SH-SY5Y (cell line): ENCODE measurements at regions not wholly inside any gene's neighbourhood (a gene's known extent, or its start where the extent isn't known, plus 50 kb on each side); places are given as distances from the start of the nearest gene placed in this dataset.

Experiments used
- GATA2 ChIP-seq: IDR thresholded peaks from 2 replicates; pipeline ENCODE4 v1.6.1; 2011; ENCODE audit warnings: mild to moderate bottlenecking, low read depth, low read length
- GATA3 ChIP-seq: IDR thresholded peaks from 2 replicates; pipeline ENCODE4 v1.6.1; 2011; ENCODE audit warnings: low read depth, mild to moderate bottlenecking, low read length, moderate library complexity

GRCh38 chr4:42778349-42778748 is 114.2 kb upstream of the GRXCR1 start:
- TF ChIP-seq GATA3 (no peak), GATA2 (no peak)

- TF ChIP-seq GATA2 (no peak), GATA3 (no peak)
Measured at GRCh38 chr4:42768125-42768748, 111.3 kb upstream of the ATP8A1 start.

GRCh38 chr4:42767669-42768068 is 110.8 kb upstream of the ATP8A1 start:
- no peak for TF ChIP-seq GATA2
- no peak for TF ChIP-seq GATA3

DNA sequence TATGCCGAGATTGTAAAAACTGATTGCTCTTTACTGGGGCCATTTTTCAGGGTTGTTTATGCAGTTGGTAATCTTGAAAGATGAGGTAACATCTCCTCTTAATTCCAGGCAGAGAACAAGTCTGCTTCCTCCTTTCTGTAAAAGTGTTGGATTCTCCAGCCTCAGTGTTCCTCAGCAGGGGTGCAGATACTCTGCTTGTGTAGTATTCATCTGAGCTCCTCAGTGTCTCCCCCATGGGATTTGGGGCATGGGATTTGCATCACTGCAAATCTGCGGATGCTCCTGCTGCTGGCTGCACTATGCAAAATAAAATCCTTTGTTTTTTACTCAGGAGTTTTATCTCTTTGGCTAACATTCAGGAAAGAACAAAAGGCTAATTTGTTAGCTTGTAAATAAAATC is 104.9 kb upstream of the ATP8A1 start:
- TF ChIP-seq GATA3 (no peak), GATA2 (no peak)

DNA sequence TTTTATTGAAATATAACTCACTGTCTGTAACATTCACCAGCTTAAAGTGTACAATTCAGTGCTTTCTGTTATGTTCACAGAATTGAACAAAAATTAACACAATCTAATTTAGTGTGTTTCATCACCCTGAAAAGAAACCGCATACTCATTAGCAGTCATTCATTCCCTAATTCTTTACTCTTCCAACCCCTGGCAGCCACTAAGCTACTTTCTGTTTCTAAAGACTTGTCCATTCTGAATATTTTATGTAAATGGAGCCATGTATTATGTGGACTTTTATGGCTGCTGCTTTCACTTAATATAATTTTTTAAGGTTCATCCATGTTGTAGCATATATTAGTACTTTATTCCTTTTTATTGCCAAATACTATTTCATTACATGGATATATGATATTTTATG is 94.7 kb upstream of the ATP8A1 start:
- TF ChIP-seq GATA3 (no peak), GATA2 (no peak)

DNA sequence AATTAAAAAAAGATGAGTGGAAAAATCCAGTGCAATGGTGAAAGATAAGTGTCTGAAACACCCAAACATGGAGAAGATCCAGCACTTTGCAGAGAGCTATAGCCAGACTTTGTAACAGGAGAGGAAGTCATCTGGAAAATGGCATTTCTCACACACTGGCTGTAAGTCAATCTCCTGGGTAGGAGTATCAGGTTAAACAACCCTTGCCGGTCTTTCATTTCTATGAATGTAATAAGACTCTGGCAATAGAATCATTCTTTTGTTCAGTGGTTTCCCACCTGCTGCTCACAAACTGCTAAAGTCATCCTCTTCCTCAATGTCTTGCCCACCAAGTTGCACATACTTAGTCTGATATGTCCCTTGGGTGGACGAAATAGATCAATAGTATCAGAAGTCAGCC is 94.0 kb upstream of the ATP8A1 start:
- TF ChIP-seq GATA2 = no peak
- TF ChIP-seq GATA3 = no peak

DNA sequence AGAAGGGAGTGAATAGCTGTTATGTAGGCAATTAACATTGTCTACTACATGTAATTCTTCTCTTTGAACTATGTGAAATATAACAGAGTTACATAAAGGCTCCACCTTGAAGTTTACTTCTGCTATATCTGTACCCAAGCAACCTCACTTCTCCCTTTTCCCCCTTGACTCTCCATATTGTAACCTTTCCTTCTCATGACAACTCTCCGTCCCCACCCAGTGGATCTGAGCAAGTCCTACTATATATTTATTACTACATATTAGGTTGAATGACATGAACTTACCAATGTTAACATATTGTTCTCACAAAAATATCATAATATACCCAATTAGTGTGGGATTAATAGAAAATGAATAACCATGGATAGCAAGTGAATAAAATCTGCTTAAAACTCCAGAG is 93.2 kb upstream of the ATP8A1 start:
- TF ChIP-seq GATA2 = no peak

- TF ChIP-seq GATA3 = no peak
- TF ChIP-seq GATA2 = no peak
Measured at GRCh38 chr4:42747971-42748370, 91.1 kb upstream of the ATP8A1 start.

- TF ChIP-seq GATA3 = no peak
- no peak for TF ChIP-seq GATA2
Measured at GRCh38 chr4:42736527-42737195, 79.8 kb upstream of the ATP8A1 start.

DNA sequence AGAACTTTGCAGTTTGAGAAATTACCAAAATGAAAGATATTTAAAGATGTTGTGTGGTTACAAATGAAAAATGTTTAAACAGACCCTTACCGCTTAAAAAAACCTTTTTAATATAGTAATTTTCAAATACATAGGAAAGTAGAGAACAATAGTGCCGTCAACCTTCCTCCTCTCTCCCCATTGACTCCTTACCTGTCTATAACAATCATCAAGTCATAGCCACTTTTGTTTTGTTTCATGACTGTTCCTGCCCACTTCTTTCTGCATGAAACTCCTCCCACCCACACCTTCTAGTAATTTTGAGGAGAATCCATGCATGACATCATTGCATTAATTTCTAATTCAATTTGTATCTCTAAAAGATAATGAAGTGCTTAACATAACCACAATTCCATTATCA is 76.5 kb upstream of the ATP8A1 start:
- TF ChIP-seq GATA3 = no peak
- TF ChIP-seq GATA2 = no peak

GRCh38 chr4:42732776-42733175 is 75.9 kb upstream of the ATP8A1 start:
- no peak for TF ChIP-seq GATA2
- TF ChIP-seq GATA3 = no peak

DNA sequence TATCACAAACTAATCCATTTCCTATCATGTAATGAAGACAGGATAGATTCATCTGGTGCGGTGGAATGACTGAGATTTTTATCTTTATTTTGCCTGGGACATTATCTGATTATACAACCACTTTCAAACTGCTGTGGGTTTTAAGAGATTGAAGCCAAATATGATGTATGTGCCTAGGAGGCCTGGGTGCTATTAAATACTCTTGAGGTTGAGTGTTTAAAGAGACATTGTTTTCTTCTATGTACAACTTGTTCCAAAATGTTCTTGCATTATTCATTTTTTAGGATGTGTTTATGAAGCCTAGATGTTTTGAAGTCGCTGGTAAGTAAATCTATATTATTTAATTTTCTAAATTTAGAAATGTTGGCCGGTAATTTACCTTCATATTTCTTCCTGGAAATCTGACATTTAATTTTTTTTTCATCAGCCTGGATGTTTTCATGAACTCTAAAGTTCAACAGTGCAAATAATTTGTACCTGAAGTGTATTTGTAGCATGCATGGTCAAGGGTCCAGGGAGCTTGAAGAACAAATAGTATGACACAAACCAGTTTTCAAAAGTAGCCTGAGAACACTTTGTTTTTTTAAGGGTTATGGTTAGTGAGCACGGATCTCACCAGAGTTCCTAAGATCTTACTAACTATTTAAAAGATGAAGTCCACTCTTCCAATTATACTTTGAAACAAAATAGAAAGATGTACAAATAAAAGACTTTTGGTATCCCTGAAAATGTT is 72.8 kb upstream of the ATP8A1 start:
- peak; percentile 39; the same call in 1 of the 2 replicates for TF ChIP-seq GATA3
- no peak; the same call in 1 of the 2 replicates for TF ChIP-seq GATA2

- TF ChIP-seq GATA2 (no peak), GATA3 (no peak)
Measured at GRCh38 chr4:42724451-42724850, 67.5 kb upstream of the ATP8A1 start.

DNA sequence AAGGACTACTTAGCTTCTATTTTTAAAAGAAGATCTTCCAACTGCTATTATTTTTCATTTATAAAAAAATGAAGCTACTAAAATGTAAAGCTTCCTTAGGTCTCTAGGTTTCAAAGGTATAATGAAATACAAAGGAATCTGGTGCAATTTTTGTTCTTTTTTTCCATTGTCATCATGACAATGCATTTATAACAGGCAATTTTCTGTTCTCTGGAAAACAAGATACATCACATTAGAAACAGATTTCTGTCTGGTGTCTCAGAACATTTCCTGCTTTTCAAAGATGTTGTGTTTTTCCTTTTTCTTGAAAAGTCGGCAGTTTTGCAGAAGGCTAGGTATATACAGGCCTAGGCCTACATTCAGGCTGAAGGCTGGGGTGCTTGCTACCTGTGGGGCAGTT is 63.6 kb upstream of the ATP8A1 start:
- TF ChIP-seq GATA2 (no peak), GATA3 (no peak)

DNA sequence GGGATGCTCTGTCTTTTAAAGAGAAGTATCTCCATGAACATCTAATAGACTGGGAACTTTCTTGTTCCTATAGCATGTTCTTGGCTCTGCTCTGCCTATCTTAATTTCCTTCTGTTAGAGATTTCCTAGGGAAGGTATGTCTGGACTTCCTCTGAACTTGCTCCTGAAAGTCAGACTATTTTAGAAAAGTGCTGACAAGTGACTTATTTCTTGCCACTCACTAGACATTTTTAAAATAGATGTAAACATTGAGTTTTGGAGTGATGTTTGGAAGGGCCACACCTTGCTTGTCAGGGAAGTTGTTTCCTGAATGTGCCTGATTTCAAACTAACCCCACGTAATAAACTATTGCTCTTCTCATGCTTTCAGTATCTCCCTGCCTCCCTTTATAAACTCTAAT is 62.4 kb upstream of the ATP8A1 start:
- TF ChIP-seq GATA2 (no peak), GATA3 (no peak)
